ENCODE measurements at regions not wholly inside any gene's neighbourhood (a gene's known extent, or its start where the extent isn't known, plus 50 kb on each side); places are given as distances from the start of the nearest gene placed in this dataset.

GRCh38 chr14:84490081-84490480, 1039.9 kb upstream of the FLRT2 start:
- TF ChIP-seq POLR2A (IDR thresholded peaks at IDR 0.05; ENCODE audit: low read length) (no peak), GATA1 (IDR thresholded peaks at IDR 0.05; ENCODE audit: low read depth, low read length) (no peak)

All from erythroblast (primary cell).